Stimulated activated CD8-positive, alpha-beta memory T cell treated with anti-CD3 and anti-CD28 coated beads, Interleukin-4, amount 100 ng/mL, for 4 hours (primary cell): ENCODE measurements at regions not wholly inside any gene's neighbourhood (a gene's known extent, or its start where the extent isn't known, plus 50 kb on each side); places are given as distances from the start of the nearest gene placed in this dataset.

Experiments used
- DNase-seq, 2 donors: peaks; one replicate each; pipeline ENCODE4 v3.0.0-alpha.2; 2020; ENCODE audit warnings: low read depth in 2 of 2, low spot score in 1 of 2

- DNase-seq, result no peak
Observed at GRCh38 chr2:105573490-105573889, 171.2 kb upstream of the NCK2 start.

- DNase-seq, result no peak
Observed at GRCh38 chr2:105571445-105571987, 172.7 kb upstream of the FHL2 start.

- DNase-seq, result no peak
Observed at GRCh38 chr2:105570757-105571156, 171.9 kb upstream of the FHL2 start.

GRCh38 chr2:105570326-105570725 lies 171.5 kb upstream of the FHL2 start:
- no peak for DNase-seq

- DNase-seq, result no peak
Observed at GRCh38 chr2:105569606-105570005, 170.8 kb upstream of the FHL2 start.

- no peak for DNase-seq
Observed at GRCh38 chr2:105567996-105568494, 169.2 kb upstream of the FHL2 start.

GRCh38 chr2:105563000-105563719 lies 164.3 kb upstream of the FHL2 start:
- DNase-seq, result no peak

GRCh38 chr2:105561401-105561800 lies 162.6 kb upstream of the FHL2 start:
- no peak for DNase-seq

GRCh38 chr2:105560157-105560556 lies 161.3 kb upstream of the FHL2 start:
- DNase-seq, result no peak

GRCh38 chr2:105557021-105557920 lies 158.4 kb upstream of the FHL2 start:
- DNase-seq, result no peak

- DNase-seq, result no peak
Observed at GRCh38 chr2:105556366-105556765, 157.5 kb upstream of the FHL2 start.

- no peak for DNase-seq
Observed at GRCh38 chr2:105554235-105554634, 155.4 kb upstream of the FHL2 start.

GRCh38 chr2:105553538-105554196 lies 154.8 kb upstream of the FHL2 start:
- no peak for DNase-seq

- DNase-seq, result no peak
Observed at GRCh38 chr2:105546628-105546974, 147.8 kb upstream of the FHL2 start.

- peak; percentile 23 to 46 for DNase-seq
Observed at GRCh38 chr2:105545730-105546627, 147.1 kb upstream of the FHL2 start.

GRCh38 chr2:105544591-105545377 lies 145.9 kb upstream of the FHL2 start:
- DNase-seq, result no peak

GRCh38 chr2:105541189-105542050 lies 142.6 kb upstream of the FHL2 start:
- DNase-seq, result no peak

GRCh38 chr2:105540642-105541041 lies 141.8 kb upstream of the FHL2 start:
- DNase-seq, result no peak

- no peak for DNase-seq
Observed at GRCh38 chr2:105539331-105539730, 140.5 kb upstream of the FHL2 start.
